Skeletal muscle cell (primary cell): ENCODE measurements at regions not wholly inside any gene's neighbourhood (a gene's known extent, or its start where the extent isn't known, plus 50 kb on each side); places are given as distances from the start of the nearest gene placed in this dataset.
"Not testable (repeated sequence)": the region's sequence is repeated elsewhere in the genome, so short reads cannot be mapped to it uniquely, and the experiment has no call there.

ENCODE experiments used
- DNase-seq: peaks from one replicate; pipeline ENCODE4 v3.0.0-alpha.2; 2010; ENCODE audit warnings: low read depth
- H3K4me3 ChIP-seq: 2 replicates; pipeline ENCODE4 v1.5.1; 2011; ENCODE audit warnings: low read depth, mild to moderate bottlenecking, control low read depth, low read length, moderate library complexity

DNA sequence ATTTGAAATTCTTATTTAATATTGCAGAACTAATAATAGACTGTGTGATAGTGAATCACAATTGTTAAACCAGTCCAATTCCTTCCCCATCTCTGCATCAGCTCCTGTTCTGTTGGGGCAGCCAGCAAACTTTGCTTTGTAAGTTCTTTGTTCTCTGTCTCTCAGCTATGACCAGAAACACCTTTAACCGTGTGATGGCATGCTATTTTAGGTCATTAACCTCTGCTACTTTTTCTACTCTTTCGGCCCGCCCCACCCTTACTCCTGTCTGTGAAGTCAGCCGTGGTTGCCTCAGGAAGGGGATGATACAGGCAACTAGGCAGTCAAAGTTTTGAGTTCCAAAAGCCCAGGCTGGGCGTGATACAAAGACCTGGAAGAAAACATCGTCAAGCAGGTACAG lies 51.3 kb upstream of the EGFL6 start:
- no peak overlapping the region for H3K4me3 ChIP-seq
- DNase-seq: no peak

- H3K4me3 ChIP-seq: no peak overlapping the region
- DNase-seq: no peak
Measured at GRCh38 chrX:13515211-13515930, 54.0 kb upstream of the EGFL6 start.

- no peak overlapping the region for H3K4me3 ChIP-seq
- peak; percentile 19 for DNase-seq
Measured at GRCh38 chrX:13511944-13512330, 57.5 kb upstream of the EGFL6 start.

- no peak for DNase-seq
- no peak overlapping the region for H3K4me3 ChIP-seq
Measured at GRCh38 chrX:13511241-13511943, 58.0 kb upstream of the EGFL6 start.

- no peak overlapping the region for H3K4me3 ChIP-seq
Measured at GRCh38 chrX:13507893-13508292, 61.5 kb upstream of the EGFL6 start.

DNA sequence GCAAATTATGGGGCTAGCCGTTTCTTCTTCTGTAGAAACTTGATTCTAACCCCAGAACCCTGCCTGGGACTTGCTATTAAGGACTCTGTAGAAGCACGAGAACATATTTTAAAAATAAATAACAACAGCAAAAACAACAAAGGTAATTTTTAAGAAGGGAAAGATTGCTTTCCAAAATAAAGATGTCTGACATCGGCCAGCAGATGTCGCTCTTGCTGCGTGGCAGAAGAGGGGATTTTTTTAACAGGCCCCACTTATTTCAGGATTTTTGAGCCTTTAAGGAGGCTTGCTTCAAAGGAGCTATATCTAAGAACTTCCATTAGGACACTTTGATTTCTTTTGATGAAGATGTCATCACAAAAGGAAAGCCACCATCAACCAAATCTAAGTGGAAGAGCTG lies 62.8 kb upstream of the EGFL6 start:
- H3K4me3 ChIP-seq: no peak overlapping the region
- no peak for DNase-seq

More at GRCh38 chrX:13507893-13508292, 61.5 kb upstream of the EGFL6 start:
- no peak for DNase-seq

GRCh38 chrX:13502590-13502989 lies 66.8 kb upstream of the EGFL6 start:
- H3K4me3 ChIP-seq: no peak overlapping the region
- DNase-seq: no peak

DNA sequence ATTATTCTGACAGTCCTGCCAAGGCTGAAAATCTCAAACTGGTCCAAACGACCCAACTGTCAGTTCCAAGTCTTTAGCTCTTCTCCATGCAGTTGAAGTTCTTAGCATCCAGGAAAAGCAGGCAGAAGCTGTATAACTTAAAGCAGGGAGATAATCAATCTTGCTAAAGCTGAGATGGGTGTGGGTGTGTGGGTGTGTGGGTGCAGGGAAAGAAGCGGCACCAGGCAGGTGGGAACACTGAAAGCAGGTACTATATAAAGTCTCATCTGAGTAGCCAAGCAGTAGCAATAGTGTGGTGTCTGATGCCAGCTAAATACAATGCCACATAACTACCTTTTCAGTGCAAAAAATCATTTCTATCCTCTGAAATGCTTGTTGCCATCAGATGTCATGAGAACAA lies 69.7 kb upstream of the EGFL6 start:
- no peak for DNase-seq
- no peak overlapping the region for H3K4me3 ChIP-seq

DNA sequence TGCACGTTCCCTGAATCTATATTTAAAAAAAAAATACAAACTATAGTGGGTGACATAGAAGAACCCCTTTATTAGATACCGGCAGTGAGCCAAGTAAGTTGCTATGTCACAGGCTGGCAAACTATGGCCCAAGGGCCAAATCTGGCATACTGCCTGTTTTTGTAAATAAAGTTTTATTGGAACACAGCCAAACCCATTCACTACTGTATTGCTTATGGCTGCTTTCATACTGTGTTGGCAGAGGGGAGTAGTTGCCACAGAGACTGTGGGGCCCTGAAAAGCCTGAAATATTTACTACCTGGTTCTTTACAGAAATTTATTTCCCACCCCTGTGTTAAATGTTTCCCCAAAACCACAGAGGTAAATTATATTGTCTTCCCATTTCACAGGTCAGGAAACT lies 71.2 kb upstream of the EGFL6 start:
- no peak for DNase-seq
- H3K4me3 ChIP-seq: no peak overlapping the region

- DNase-seq: no peak
- H3K4me3 ChIP-seq: no peak overlapping the region
Measured at GRCh38 chrX:13495232-13495631, 74.2 kb upstream of the EGFL6 start.

DNA sequence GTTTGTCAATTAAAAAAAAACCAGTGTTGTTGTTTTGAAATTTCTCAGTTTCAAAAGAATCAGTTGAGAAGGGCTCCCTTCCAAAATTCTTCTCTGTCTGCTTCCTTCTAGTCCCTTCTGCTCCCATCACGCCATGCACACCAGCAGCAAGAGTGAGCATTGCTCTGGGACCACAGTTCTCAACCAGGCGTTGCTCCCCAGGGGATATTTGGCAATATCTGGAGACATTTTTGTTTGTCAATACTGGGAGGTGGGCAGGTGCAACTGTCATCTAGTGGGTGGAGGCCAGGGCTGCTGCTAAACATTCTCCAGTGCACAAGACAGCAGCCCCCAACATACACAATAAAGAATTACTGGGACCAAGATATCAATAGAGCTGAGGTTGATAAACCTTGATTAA lies 74.8 kb upstream of the EGFL6 start:
- no peak for DNase-seq

GRCh38 chrX:13493659-13494058 lies 75.7 kb upstream of the EGFL6 start:
- no peak for DNase-seq
- H3K4me3 ChIP-seq: no peak overlapping the region

More for the DNA sequence above, 74.8 kb upstream of the EGFL6 start:
- no peak overlapping the region for H3K4me3 ChIP-seq

- DNase-seq: no peak
- no peak overlapping the region for H3K4me3 ChIP-seq
Measured at GRCh38 chrX:13492286-13492685, 77.1 kb upstream of the EGFL6 start.

- H3K4me3 ChIP-seq: no peak overlapping the region
- DNase-seq: no peak
Measured at GRCh38 chrX:13491061-13491460, 78.3 kb upstream of the EGFL6 start.

DNA sequence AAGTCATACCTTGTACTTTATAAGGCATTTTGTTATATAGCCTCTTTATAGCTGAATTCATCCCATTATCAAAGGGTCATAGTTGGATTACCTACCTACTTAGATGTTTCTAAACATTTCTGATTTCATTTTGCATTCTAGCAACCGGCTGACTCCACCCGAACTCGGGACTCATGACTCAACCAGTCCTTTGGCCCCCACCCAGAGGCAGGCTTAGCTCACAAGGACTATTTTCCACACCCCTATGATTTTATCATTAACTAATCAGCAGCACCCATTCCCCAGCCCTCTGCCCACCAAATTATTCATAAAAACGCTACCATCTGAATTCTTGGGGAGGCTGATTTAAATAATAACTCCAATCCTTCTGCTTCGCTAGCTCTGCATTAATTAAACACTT lies 79.9 kb upstream of the EGFL6 start:
- no peak overlapping the region for H3K4me3 ChIP-seq
- no peak for DNase-seq

DNA sequence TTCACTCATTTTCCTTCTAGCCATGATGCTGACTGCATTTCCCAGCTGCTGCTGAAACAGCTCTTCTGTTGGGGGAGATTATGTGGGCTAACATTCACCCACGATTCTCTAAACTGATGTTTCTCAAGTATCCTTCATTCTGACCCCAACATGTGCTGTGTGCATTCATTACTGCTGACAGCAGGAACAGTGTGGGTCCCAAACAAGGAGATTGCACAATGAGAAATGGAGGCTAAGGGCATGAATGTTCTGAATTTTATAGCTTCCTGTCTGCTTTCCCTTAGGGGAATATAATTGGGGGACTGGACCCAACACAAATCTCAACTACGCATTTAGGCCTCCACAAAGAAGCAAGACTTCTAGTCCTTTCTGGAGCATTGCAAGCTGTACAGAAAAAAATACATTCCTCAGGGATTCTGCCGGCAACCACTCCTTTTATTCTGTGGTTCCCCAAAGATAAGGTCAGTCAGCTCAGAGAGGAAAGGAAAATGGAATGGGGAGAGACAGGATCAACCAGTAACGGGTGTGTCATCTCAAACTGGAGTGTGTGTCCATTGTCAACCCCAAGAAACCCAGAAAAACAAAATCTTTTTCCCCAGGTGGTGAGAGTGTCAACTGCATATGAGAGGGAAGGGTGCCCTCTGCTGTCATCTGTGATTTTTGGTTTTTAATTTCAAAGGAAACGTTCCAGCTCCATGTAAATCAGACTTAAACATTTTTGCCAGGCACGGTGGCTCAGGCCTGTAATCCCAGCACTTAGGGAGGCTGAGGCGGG lies 81.5 kb upstream of the EGFL6 start:
- DNase-seq: peak; percentile 95
- H3K4me3 ChIP-seq: no peak overlapping the region

DNA sequence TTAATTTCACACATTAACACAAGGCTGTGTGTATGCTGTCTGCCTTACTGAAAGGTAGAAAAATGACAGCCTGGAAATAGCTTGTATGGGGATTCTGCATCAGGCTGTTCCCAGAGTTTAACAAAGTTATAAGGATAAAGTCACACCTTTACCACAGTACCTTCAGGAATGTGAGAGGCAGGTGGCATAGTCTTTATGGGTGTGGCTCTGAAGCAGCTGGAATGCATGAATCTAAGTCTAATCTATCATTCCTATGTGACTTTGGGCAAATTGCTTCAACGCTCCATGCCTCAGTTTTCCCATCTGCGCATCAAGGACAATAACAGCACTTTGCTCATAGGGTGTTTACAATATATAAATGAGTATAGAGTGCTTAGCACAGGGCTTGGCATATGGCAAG lies 84.2 kb upstream of the EGFL6 start:
- no peak overlapping the region for H3K4me3 ChIP-seq
- no peak for DNase-seq

GRCh38 chrX:13483773-13484172 lies 85.6 kb upstream of the EGFL6 start:
- no peak for DNase-seq
- H3K4me3 ChIP-seq: no peak overlapping the region

DNA sequence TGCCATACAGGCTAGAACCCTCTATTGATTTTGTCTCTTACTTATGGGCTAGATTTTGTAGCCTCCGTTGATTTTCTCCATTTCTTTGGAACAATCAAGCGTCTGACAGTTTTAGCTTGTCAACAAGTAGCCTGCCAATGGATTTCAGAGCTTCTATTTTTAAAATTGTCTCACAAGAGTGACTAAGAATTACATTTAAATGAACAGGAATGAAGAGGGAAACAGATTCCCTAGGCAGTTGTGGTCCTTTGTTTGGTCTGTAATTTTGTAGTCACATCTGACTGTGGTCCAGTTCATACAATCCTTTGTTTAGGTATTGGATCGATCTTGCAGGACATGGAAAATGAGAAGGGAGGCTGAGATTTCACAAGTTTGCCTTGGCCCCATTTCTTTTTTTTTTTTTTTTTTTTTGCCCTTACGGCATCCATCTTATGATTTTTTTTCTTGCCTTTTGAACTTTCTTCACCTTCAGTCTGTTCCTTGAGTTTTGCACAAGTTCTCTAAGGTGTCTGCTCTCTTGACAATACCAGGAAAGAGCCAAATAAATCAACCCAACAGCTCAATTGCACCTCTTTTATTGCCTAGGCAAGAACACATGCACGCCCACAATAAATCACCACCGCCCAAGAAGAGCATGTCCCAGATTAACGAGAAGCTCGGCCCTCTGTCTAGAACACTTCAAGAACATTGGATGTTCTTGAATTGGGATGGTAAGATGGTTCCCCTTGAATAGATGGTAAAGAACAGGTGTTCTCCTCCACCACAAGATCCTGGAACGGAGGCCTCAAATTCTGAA lies 86.5 kb upstream of the EGFL6 start:
- H3K4me3 ChIP-seq: no peak overlapping the region
- no peak for DNase-seq

DNA sequence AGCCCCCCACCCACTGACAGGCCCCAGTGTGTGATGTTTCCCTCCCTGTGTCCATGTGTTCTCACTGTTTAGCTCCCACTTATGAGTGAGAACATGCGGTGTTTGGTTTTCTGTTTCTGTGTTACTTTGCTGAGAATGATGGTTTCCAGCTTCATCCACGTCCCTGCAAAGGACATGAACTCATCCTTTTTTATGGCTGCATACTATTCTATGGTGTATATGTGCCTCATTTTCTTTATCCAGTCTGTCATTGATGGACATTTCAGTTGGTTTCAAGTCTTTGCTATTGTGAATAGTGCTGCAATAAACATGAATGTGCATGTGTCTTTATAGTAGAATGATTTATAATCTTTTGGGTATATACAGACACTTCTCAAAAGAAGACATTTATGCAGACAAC lies 88.6 kb upstream of the EGFL6 start:
- not testable (repeated sequence) for DNase-seq, H3K4me3 ChIP-seq
